ENCODE measurements at regions not wholly inside any gene's neighbourhood (a gene's known extent, or its start where the extent isn't known, plus 50 kb on each side); places are given as distances from the start of the nearest gene placed in this dataset.

DNA sequence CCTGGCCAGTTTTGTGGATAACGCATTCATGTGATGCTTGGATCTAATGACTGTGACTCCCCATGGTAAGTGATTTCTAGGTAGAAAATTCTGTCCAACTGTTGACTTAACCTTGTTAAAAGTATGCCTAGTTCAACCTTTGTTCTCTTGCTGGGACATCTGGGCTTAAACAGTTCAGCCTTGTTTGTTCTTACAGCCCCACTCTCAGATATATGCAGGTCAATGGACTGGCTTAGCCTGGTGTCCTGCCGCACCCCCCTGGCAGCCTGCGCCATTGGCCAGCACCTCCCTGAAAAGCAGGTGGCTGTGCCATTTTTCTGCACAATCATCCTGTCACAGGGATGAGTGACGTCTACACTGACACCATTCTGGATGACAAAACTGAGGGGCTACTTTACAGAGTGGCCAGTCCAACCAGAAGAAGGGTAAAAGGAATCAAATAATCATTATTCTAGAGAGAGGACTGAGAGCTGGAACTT lies 244.7 kb upstream of the ONECUT1 start:
- TF ChIP-seq, protein P1, sequence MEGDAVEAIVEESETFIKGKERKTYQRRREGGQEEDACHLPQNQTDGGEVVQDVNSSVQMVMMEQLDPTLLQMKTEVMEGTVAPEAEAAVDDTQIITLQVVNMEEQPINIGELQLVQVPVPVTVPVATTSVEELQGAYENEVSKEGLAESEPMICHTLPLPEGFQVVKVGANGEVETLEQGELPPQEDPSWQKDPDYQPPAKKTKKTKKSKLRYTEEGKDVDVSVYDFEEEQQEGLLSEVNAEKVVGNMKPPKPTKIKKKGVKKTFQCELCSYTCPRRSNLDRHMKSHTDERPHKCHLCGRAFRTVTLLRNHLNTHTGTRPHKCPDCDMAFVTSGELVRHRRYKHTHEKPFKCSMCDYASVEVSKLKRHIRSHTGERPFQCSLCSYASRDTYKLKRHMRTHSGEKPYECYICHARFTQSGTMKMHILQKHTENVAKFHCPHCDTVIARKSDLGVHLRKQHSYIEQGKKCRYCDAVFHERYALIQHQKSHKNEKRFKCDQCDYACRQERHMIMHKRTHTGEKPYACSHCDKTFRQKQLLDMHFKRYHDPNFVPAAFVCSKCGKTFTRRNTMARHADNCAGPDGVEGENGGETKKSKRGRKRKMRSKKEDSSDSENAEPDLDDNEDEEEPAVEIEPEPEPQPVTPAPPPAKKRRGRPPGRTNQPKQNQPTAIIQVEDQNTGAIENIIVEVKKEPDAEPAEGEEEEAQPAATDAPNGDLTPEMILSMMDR (IDR thresholded peaks at IDR 0.05): no peak
- no peak for TF ChIP-seq POLR2A (IDR thresholded peaks at IDR 0.05)
